ENCODE measurements at regions not wholly inside any gene's neighbourhood (a gene's known extent, or its start where the extent isn't known, plus 50 kb on each side); places are given as distances from the start of the nearest gene placed in this dataset.

GRCh38 chr9:100759215-100759614, 181.3 kb downstream of the CAVIN4 start:
- no peak for TF ChIP-seq CTCF (conservative IDR thresholded peaks at IDR 0.05)
- TF ChIP-seq ZFX (IDR thresholded peaks at IDR 0.05): no peak

Measured in C4-2B (cell line).